ENCODE measurements at regions not wholly inside any gene's neighbourhood (a gene's known extent, or its start where the extent isn't known, plus 50 kb on each side); places are given as distances from the start of the nearest gene placed in this dataset.

DNA sequence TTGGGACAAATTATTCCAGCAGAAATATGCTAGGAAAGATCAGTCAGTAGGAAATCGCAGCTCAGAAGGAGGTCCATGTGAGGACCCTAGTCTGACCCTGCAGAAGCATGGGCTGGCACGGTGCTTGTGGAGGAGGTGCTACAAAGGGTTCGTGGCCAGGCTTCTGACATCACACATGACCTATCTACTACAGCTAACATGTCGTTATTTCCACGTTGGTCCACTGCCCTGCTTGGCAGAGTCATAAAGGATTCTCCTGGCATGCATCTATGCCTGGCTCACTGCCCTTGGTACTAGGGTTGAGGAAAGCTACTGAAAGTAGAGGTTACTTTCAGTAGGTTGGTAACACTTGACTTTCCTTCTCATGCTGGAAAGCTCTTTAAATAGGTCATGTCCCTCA is 118.1 kb upstream of the SHISA6 start:
- H3K9me3 ChIP-seq (ENCODE audit: control insufficient read depth, insufficient read depth, low read depth, low read length) = no peaks in the 10 kb centered on the region; the same call in 1 of the 2 replicates
- POLR2A ChIA-PET = no interaction called here
- H3K36me3 ChIP-seq (ENCODE audit: control insufficient read depth in 2 of 2, insufficient read depth in 1 of 2, low read length in 2 of 2) = no peaks in the 10 kb centered on the region
- no peak for TF ChIP-seq IKZF3 (tag by site-specific recombination; IDR thresholded peaks at IDR 0.05)
- TF ChIP-seq ZXDB (tag by site-specific recombination; IDR thresholded peaks at IDR 0.05) = no peak
- TF ChIP-seq, protein P1, sequence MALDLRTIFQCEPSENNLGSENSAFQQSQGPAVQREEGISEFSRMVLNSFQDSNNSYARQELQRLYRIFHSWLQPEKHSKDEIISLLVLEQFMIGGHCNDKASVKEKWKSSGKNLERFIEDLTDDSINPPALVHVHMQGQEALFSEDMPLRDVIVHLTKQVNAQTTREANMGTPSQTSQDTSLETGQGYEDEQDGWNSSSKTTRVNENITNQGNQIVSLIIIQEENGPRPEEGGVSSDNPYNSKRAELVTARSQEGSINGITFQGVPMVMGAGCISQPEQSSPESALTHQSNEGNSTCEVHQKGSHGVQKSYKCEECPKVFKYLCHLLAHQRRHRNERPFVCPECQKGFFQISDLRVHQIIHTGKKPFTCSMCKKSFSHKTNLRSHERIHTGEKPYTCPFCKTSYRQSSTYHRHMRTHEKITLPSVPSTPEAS (tag by site-specific recombination; IDR thresholded peaks at IDR 0.05) = no peak
- TF ChIP-seq, protein P2, sequence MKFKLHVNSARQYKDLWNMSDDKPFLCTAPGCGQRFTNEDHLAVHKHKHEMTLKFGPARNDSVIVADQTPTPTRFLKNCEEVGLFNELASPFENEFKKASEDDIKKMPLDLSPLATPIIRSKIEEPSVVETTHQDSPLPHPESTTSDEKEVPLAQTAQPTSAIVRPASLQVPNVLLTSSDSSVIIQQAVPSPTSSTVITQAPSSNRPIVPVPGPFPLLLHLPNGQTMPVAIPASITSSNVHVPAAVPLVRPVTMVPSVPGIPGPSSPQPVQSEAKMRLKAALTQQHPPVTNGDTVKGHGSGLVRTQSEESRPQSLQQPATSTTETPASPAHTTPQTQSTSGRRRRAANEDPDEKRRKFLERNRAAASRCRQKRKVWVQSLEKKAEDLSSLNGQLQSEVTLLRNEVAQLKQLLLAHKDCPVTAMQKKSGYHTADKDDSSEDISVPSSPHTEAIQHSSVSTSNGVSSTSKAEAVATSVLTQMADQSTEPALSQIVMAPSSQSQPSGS (tag by site-specific recombination; IDR thresholded peaks at IDR 0.05; ENCODE audit: low read depth) = no peak
- TF ChIP-seq ZNF426 (tag by site-specific recombination; IDR thresholded peaks at IDR 0.05) = no peak
- no peak for TF ChIP-seq ZNF660 (tag by site-specific recombination; IDR thresholded peaks at IDR 0.05)
- no peak for TF ChIP-seq ZNF629 (tag by site-specific recombination; IDR thresholded peaks at IDR 0.05)
- TF ChIP-seq, protein P3, sequence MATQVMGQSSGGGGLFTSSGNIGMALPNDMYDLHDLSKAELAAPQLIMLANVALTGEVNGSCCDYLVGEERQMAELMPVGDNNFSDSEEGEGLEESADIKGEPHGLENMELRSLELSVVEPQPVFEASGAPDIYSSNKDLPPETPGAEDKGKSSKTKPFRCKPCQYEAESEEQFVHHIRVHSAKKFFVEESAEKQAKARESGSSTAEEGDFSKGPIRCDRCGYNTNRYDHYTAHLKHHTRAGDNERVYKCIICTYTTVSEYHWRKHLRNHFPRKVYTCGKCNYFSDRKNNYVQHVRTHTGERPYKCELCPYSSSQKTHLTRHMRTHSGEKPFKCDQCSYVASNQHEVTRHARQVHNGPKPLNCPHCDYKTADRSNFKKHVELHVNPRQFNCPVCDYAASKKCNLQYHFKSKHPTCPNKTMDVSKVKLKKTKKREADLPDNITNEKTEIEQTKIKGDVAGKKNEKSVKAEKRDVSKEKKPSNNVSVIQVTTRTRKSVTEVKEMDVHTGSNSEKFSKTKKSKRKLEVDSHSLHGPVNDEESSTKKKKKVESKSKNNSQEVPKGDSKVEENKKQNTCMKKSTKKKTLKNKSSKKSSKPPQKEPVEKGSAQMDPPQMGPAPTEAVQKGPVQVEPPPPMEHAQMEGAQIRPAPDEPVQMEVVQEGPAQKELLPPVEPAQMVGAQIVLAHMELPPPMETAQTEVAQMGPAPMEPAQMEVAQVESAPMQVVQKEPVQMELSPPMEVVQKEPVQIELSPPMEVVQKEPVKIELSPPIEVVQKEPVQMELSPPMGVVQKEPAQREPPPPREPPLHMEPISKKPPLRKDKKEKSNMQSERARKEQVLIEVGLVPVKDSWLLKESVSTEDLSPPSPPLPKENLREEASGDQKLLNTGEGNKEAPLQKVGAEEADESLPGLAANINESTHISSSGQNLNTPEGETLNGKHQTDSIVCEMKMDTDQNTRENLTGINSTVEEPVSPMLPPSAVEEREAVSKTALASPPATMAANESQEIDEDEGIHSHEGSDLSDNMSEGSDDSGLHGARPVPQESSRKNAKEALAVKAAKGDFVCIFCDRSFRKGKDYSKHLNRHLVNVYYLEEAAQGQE (tag by site-specific recombination; IDR thresholded peaks at IDR 0.05) = no peak
- TF ChIP-seq ZNF510 (tag by site-specific recombination; IDR thresholded peaks at IDR 0.05; ENCODE audit: insufficient replicate concordance) = no peak
- H3K4me1 ChIP-seq (ENCODE audit: control insufficient read depth, insufficient read depth, low read length) = no peaks in the 10 kb centered on the region
- CTCF ChIA-PET = interaction anchor here (0.7 to 1.3 kb wide), 2 partner anchors 22 to 512 kb away, joined by 3 to 5 read pairs; no protein-coding TSS in a partner anchor
- no peak overlapping the region for H3K27ac ChIP-seq (ENCODE audit: extremely low read depth, low read depth, low read length)
- H3K4me3 ChIP-seq (ENCODE audit: low read depth, low read length) = no peak overlapping the region

DNA sequence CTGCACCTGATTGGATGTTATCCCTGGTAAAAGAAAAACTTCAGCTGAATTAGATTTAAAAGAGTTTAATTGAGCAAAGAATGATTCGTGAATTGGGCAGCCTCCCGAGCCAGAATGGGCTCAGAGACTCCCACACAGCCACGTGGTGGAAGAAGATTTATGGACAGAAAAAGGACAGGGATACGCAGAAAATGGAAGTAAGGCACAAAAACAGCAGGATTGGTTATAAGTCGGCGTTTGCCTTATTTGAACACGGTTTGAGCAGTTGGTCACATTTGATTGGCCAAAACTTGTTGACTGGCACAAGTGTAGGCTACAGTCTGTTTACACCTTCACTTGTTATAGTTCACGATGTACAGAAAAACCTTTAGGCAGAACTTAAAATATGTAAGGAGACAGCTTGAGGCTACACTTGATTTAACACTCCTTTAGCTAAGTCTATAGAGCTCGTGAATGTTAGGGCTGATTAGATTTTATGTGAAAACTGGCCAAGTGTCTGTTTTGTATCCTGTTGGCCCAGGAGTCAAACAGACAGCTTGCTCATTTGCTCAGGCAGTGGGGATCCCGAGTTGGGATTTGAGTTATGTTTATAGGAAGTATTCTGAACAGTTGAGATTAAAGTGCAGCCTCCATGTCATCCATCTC is 119.5 kb upstream of the SHISA6 start:
- H3K9me3 ChIP-seq (ENCODE audit: control insufficient read depth, insufficient read depth, low read depth, low read length) = no peaks in the 10 kb centered on the region; the same call in 1 of the 2 replicates
- no peaks in the 10 kb centered on the region for H3K4me1 ChIP-seq (ENCODE audit: control insufficient read depth, insufficient read depth, low read length)
- CTCF ChIA-PET = no interaction called here
- TF ChIP-seq, protein P4, sequence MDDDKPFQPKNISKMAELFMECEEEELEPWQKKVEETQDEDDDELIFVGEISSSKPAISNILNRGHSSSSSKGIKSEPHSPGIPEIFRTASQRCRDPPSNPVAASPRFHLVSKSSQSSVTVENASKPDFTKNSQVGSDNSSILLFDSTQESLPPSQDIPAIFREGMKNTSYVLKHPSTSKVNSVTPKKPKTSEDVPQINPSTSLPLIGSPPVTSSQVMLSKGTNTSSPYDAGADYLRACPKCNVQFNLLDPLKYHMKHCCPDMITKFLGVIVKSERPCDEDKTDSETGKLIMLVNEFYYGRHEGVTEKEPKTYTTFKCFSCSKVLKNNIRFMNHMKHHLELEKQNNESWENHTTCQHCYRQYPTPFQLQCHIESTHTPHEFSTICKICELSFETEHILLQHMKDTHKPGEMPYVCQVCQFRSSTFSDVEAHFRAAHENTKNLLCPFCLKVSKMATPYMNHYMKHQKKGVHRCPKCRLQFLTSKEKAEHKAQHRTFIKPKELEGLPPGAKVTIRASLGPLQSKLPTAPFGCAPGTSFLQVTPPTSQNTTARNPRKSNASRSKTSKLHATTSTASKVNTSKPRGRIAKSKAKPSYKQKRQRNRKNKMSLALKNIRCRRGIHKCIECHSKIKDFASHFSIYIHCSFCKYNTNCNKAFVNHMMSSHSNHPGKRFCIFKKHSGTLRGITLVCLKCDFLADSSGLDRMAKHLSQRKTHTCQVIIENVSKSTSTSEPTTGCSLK (tag by site-specific recombination; IDR thresholded peaks at IDR 0.05) = no peak
- TF ChIP-seq ZNF175 (tag by site-specific recombination; IDR thresholded peaks at IDR 0.05) = no peak
- TF ChIP-seq ZNF707 (tag by site-specific recombination; IDR thresholded peaks at IDR 0.05) = no peak
- POLR2A ChIA-PET = no interaction called here
- no peak overlapping the region for H3K27ac ChIP-seq (ENCODE audit: extremely low read depth, low read depth, low read length)
- no peaks in the 10 kb centered on the region for H3K36me3 ChIP-seq (ENCODE audit: control insufficient read depth in 2 of 2, insufficient read depth in 1 of 2, low read length in 2 of 2)
- no peak overlapping the region for H3K4me3 ChIP-seq (ENCODE audit: low read depth, low read length)

DNA sequence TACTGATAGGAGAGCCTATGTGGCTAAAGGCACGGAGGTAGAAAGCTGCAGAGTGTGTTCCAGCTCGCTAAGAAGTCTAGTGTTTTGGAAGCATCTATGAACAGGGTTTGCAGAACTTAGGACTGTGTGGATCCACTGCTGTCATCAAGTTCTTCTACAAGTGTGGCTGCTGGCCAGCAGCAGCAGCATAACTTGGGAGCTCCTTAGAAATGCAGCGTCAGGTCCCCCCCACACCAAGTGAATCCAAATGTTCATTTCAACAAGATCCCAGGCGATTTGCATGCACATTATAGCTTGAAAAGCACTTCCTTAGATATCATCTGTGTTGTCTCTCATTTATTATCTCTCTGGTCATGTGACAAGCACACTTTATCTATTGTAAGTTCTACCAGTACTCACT is 131.9 kb upstream of the SHISA6 start:
- Histone ChIP-seq H3K27ac (ENCODE audit: extremely low read depth, low read depth, low read length) (no peak overlapping the region), H3K4me1 (ENCODE audit: control insufficient read depth, insufficient read depth, low read length) (no peaks in the 10 kb centered on the region), H3K9me3 (ENCODE audit: control insufficient read depth, insufficient read depth, low read depth, low read length) (no peaks in the 10 kb centered on the region), H3K4me3 (ENCODE audit: low read depth, low read length) (no peak overlapping the region), H3K36me3 (ENCODE audit: control insufficient read depth in 2 of 2, insufficient read depth in 1 of 2, low read length in 2 of 2) (no peaks in the 10 kb centered on the region)
- ChIA-PET POLR2A (no interaction called here), CTCF (interaction anchor here (0.6 kb wide), 1 partner anchor 375 kb away, joined by 3 read pairs; no protein-coding TSS in a partner anchor)
- TF ChIP-seq, protein P5, sequence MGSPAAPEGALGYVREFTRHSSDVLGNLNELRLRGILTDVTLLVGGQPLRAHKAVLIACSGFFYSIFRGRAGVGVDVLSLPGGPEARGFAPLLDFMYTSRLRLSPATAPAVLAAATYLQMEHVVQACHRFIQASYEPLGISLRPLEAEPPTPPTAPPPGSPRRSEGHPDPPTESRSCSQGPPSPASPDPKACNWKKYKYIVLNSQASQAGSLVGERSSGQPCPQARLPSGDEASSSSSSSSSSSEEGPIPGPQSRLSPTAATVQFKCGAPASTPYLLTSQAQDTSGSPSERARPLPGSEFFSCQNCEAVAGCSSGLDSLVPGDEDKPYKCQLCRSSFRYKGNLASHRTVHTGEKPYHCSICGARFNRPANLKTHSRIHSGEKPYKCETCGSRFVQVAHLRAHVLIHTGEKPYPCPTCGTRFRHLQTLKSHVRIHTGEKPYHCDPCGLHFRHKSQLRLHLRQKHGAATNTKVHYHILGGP (tag by site-specific recombination; IDR thresholded peaks at IDR 0.05) = no peak
- TF ChIP-seq, protein P6, sequence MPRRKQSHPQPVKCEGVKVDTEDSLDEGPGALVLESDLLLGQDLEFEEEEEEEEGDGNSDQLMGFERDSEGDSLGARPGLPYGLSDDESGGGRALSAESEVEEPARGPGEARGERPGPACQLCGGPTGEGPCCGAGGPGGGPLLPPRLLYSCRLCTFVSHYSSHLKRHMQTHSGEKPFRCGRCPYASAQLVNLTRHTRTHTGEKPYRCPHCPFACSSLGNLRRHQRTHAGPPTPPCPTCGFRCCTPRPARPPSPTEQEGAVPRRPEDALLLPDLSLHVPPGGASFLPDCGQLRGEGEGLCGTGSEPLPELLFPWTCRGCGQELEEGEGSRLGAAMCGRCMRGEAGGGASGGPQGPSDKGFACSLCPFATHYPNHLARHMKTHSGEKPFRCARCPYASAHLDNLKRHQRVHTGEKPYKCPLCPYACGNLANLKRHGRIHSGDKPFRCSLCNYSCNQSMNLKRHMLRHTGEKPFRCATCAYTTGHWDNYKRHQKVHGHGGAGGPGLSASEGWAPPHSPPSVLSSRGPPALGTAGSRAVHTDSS (tag by site-specific recombination; IDR thresholded peaks at IDR 0.05) = no peak
- no peak for TF ChIP-seq ZBTB21 (tag by site-specific recombination; IDR thresholded peaks at IDR 0.05)
- no peak for TF ChIP-seq ZSCAN23 (tag by site-specific recombination; IDR thresholded peaks at IDR 0.05)
